GM23338 (cell line): ENCODE measurements at regions not wholly inside any gene's neighbourhood (a gene's known extent, or its start where the extent isn't known, plus 50 kb on each side); places are given as distances from the start of the nearest gene placed in this dataset.

Experiments
- ATAC-seq: fragments of 200-7000 bp; cut with Tn5 transposase; 3 replicates; pipeline ENCODE4 v1.9.1; 2020
- DNase-seq: peaks from one replicate; pipeline ENCODE4 v3.0.0-alpha.2; 2015; ENCODE audit warnings: low spot score
- H2AFZ ChIP-seq: fragments of 200-600 bp; sonication (generic); 2 replicates; pipeline ENCODE4 v1.8.0; 2016; ENCODE audit warnings: antibody characterized with exemption, mild to moderate bottlenecking, moderate library complexity
- H3F3A ChIP-seq: fragments of 200-600 bp; sonication (generic); replicated peaks from 2 replicates; pipeline ENCODE4 v1.8.0; 2017; ENCODE audit warnings: antibody characterized with exemption, mixed run types, low read depth
- H3K27ac ChIP-seq: fragments of 200-600 bp; sonication (generic); 2 replicates; pipeline ENCODE4 v1.6.1; 2016; ENCODE audit warnings: low read depth
- H3K27me3 ChIP-seq: fragments of 200-600 bp; sonication (generic); 2 replicates; pipeline ENCODE4 v1.8.0; 2016; ENCODE audit warnings: mild to moderate bottlenecking, mixed run types, moderate library complexity; ENCODE audit not compliant: insufficient read depth
- H3K36me3 ChIP-seq: fragments of 200-600 bp; sonication (generic); 2 replicates; pipeline ENCODE4 v1.8.0; 2016; ENCODE audit warnings: mild to moderate bottlenecking; ENCODE audit not compliant: insufficient read depth
- H3K4me1 ChIP-seq: fragments of 200-600 bp; sonication (generic); 2 replicates; pipeline ENCODE4 v1.8.0; 2016; ENCODE audit warnings: mild to moderate bottlenecking, moderate library complexity; ENCODE audit not compliant: insufficient read depth
- H3K4me2 ChIP-seq: fragments of 200-600 bp; sonication (generic); 2 replicates; pipeline ENCODE4 v1.7.1; 2017; ENCODE audit warnings: mixed run types
- H3K4me3 ChIP-seq: fragments of 200-600 bp; sonication (generic); 2 replicates; pipeline ENCODE4 v1.6.1; 2016; ENCODE audit warnings: mixed run types
- H3K79me2 ChIP-seq: fragments of 200-600 bp; sonication (generic); replicated peaks from 2 replicates; pipeline ENCODE4 v1.8.0; 2017; ENCODE audit warnings: mild to moderate bottlenecking; ENCODE audit not compliant: insufficient read depth
- H3K9me2 ChIP-seq: fragments of 200-600 bp; sonication (generic); 2 replicates; pipeline ENCODE4 v1.8.0; 2017; ENCODE audit not compliant: insufficient read depth
- H4K20me1 ChIP-seq: fragments of 200-600 bp; sonication (generic); replicated peaks from 2 replicates; pipeline ENCODE4 v1.8.0; 2017; ENCODE audit warnings: mild to moderate bottlenecking; ENCODE audit not compliant: insufficient read depth
- H3K27ac Mint-ChIP-seq: 2 replicates; pipeline ENCODE4 v1.8.0; 2020; ENCODE audit warnings: inconsistent platforms, mild to moderate bottlenecking, moderate library complexity, mixed read lengths
- H3K27me3 Mint-ChIP-seq: 3 replicates; pipeline ENCODE4 v1.8.0; 2022; ENCODE audit warnings: low read depth, mild to moderate bottlenecking, moderate library complexity, mixed read lengths, inconsistent platforms; ENCODE audit not compliant: insufficient read depth, poor library complexity
- H3K36me3 Mint-ChIP-seq: 3 replicates; pipeline ENCODE4 v1.8.0; 2021; ENCODE audit warnings: low read depth, mild to moderate bottlenecking, inconsistent platforms, moderate library complexity, mixed read lengths
- H3K4me1 Mint-ChIP-seq: 3 replicates; pipeline ENCODE4 v1.8.0; 2020; ENCODE audit warnings: mild to moderate bottlenecking, inconsistent platforms, mixed read lengths
- H3K4me3 Mint-ChIP-seq: 3 replicates; pipeline ENCODE4 v1.8.0; 2021; ENCODE audit warnings: moderate library complexity, mild to moderate bottlenecking, inconsistent platforms, mixed read lengths
- H3K9me3 Mint-ChIP-seq: 3 replicates; pipeline ENCODE4 v1.8.0; 2020; ENCODE audit warnings: moderate library complexity, mild to moderate bottlenecking, inconsistent platforms, mixed read lengths
- ETS1 ChIP-seq: IDR thresholded peaks from 2 replicates; pipeline ENCODE4 v1.6.1; 2016; ENCODE audit warnings: antibody characterized with exemption
- STAT1 ChIP-seq: IDR thresholded peaks from one replicate; pipeline ENCODE4 v1.6.1; 2016; ENCODE audit warnings: antibody characterized with exemption; ENCODE audit not compliant: unreplicated experiment
- ZNF114 ChIP-seq: fragments of 250-450 bp; sonication (Bioruptor Pico); IDR thresholded peaks from 2 replicates; pipeline ENCODE4 v1.5.0; 2020; ENCODE audit warnings: mild to moderate bottlenecking, moderate library complexity
- ZNF462 ChIP-seq: fragments of 250-450 bp; sonication (Bioruptor Pico); IDR thresholded peaks from 2 replicates; pipeline ENCODE4 v1.5.0; 2020; ENCODE audit warnings: mild to moderate bottlenecking, moderate library complexity

- TF ChIP-seq ETS1 (no peak), STAT1 (no peak)
Measured at GRCh38 chr6:22764496-22764895, 195.1 kb downstream of the HDGFL1 start (continued).

GRCh38 chr6:22765015-22765414 is 195.6 kb downstream of the HDGFL1 start:
- Histone ChIP-seq H3K9me2 (0 out of 2 replicates have a peak, but pooled peaks cover 10% of the 10 kb centered on the region), H3K79me2 (no peaks in the 10 kb centered on the region), H3K4me3 (no peak overlapping the region), H3K36me3 (no peaks in the 10 kb centered on the region), H2AFZ (no peak overlapping the region), H3K27ac (no peak overlapping the region), H3K27me3 (no peaks in the 10 kb centered on the region), H3K4me1 (no peaks in the 10 kb centered on the region), H3K4me2 (no peak overlapping the region), H4K20me1 (no peaks in the 10 kb centered on the region), H3F3A (no peaks in the 10 kb centered on the region)
- Mint-ChIP-seq H3K9me3 (no peaks in the 10 kb centered on the region), H3K4me3 (no peak overlapping the region), H3K4me1 (no peaks in the 10 kb centered on the region), H3K27ac (no peak overlapping the region), H3K27me3 (no peaks in the 10 kb centered on the region), H3K36me3 (no peaks in the 10 kb centered on the region)
- DNase-seq, result no peak
- ATAC-seq, result no peak
- TF ChIP-seq ZNF462 (CRISPR knock-in tag), result no peak
- no peak for TF ChIP-seq STAT1
- TF ChIP-seq ZNF114, result no peak
